ENCODE measurements at regions not wholly inside any gene's neighbourhood (a gene's known extent, or its start where the extent isn't known, plus 50 kb on each side); places are given as distances from the start of the nearest gene placed in this dataset.

GRCh38 chr5:122565331-122565730, 209.5 kb upstream of the SNX2 start:
- no peaks in the 10 kb centered on the region for H3K27me3 Mint-ChIP-seq
- no peak for DNase-seq
- ChIA-PET CTCF (no interaction called here), POLR2A (no interaction called here)
- H3K9me3 Mint-ChIP-seq = no peaks in the 10 kb centered on the region
- H3K4me1 Mint-ChIP-seq = no peaks in the 10 kb centered on the region
- H3K36me3 Mint-ChIP-seq (ENCODE audit: low read depth) = no peaks in the 10 kb centered on the region
- H3K4me3 Mint-ChIP-seq = no peak overlapping the region
- no peak overlapping the region for H3K27ac Mint-ChIP-seq

GRCh38 chr5:122576256-122577016, 198.4 kb upstream of the SNX2 start:
- Mint-ChIP-seq H3K4me3 (no peak overlapping the region), H3K36me3 (ENCODE audit: low read depth) (no peaks in the 10 kb centered on the region), H3K9me3 (no peaks in the 10 kb centered on the region), H3K27ac (no peak overlapping the region), H3K4me1 (no peaks in the 10 kb centered on the region), H3K27me3 (no peaks in the 10 kb centered on the region)
- CTCF ChIA-PET = no interaction called here
- POLR2A ChIA-PET = no interaction called here
- no peak for DNase-seq

- no peaks in the 10 kb centered on the region for H3K9me3 Mint-ChIP-seq
- H3K4me3 Mint-ChIP-seq = no peak overlapping the region
- H3K4me1 Mint-ChIP-seq = no peaks in the 10 kb centered on the region
- POLR2A ChIA-PET = no interaction called here
- H3K36me3 Mint-ChIP-seq (ENCODE audit: low read depth) = no peaks in the 10 kb centered on the region
- H3K27me3 Mint-ChIP-seq = no peaks in the 10 kb centered on the region
- no peak overlapping the region for H3K27ac Mint-ChIP-seq
- CTCF ChIA-PET = no interaction called here
- DNase-seq = no peak
Measured at GRCh38 chr5:122581629-122582028, 193.3 kb upstream of the SNX2 start.

- POLR2A ChIA-PET = no interaction called here
- H3K27ac Mint-ChIP-seq = no peak overlapping the region
- CTCF ChIA-PET = no interaction called here
- no peak overlapping the region for H3K4me3 Mint-ChIP-seq
- H3K9me3 Mint-ChIP-seq = no peaks in the 10 kb centered on the region
- no peaks in the 10 kb centered on the region for H3K4me1 Mint-ChIP-seq
- no peaks in the 10 kb centered on the region for H3K27me3 Mint-ChIP-seq
- no peak for DNase-seq
- H3K36me3 Mint-ChIP-seq (ENCODE audit: low read depth) = no peaks in the 10 kb centered on the region
Measured at GRCh38 chr5:122584411-122585300, 190.2 kb upstream of the SNX2 start.

- ChIA-PET POLR2A (no interaction called here), CTCF (no interaction called here)
- DNase-seq = no peak
- Mint-ChIP-seq H3K36me3 (ENCODE audit: low read depth) (no peaks in the 10 kb centered on the region), H3K27ac (no peak overlapping the region), H3K4me1 (no peaks in the 10 kb centered on the region), H3K9me3 (no peaks in the 10 kb centered on the region), H3K4me3 (no peak overlapping the region), H3K27me3 (no peaks in the 10 kb centered on the region)
Measured at GRCh38 chr5:122585371-122585770, 189.5 kb upstream of the SNX2 start.

GRCh38 chr5:122586351-122586750, 188.5 kb upstream of the SNX2 start:
- no peaks in the 10 kb centered on the region for H3K27me3 Mint-ChIP-seq
- no peak overlapping the region for H3K27ac Mint-ChIP-seq
- no peak overlapping the region for H3K4me3 Mint-ChIP-seq
- no peaks in the 10 kb centered on the region for H3K36me3 Mint-ChIP-seq (ENCODE audit: low read depth)
- H3K4me1 Mint-ChIP-seq = no peaks in the 10 kb centered on the region
- H3K9me3 Mint-ChIP-seq = no peaks in the 10 kb centered on the region
- ChIA-PET POLR2A (no interaction called here), CTCF (no interaction called here)
- DNase-seq = no peak

- H3K4me3 Mint-ChIP-seq = no peak overlapping the region
- CTCF ChIA-PET = no interaction called here
- H3K27me3 Mint-ChIP-seq = peaks cover 2% of the 10 kb centered on the region
- H3K9me3 Mint-ChIP-seq = no peaks in the 10 kb centered on the region
- H3K36me3 Mint-ChIP-seq (ENCODE audit: low read depth) = no peaks in the 10 kb centered on the region
- no peaks in the 10 kb centered on the region for H3K4me1 Mint-ChIP-seq
- POLR2A ChIA-PET = no interaction called here
- DNase-seq = no peak
- no peak overlapping the region for H3K27ac Mint-ChIP-seq
Measured at GRCh38 chr5:122591828-122592227, 183.1 kb upstream of the SNX2 start.

- Mint-ChIP-seq H3K36me3 (ENCODE audit: low read depth) (no peaks in the 10 kb centered on the region), H3K4me1 (no peaks in the 10 kb centered on the region), H3K9me3 (no peaks in the 10 kb centered on the region), H3K27me3 (no peaks in the 10 kb centered on the region), H3K4me3 (no peak overlapping the region), H3K27ac (no peak overlapping the region)
- no peak for DNase-seq
- POLR2A ChIA-PET = no interaction called here
- CTCF ChIA-PET = no interaction called here
Measured at GRCh38 chr5:122599000-122599399, 175.9 kb upstream of the SNX2 start.

GRCh38 chr5:122600924-122601323, 174.0 kb upstream of the SNX2 start:
- Mint-ChIP-seq H3K27me3 (no peaks in the 10 kb centered on the region), H3K27ac (no peak overlapping the region), H3K4me3 (no peak overlapping the region), H3K36me3 (ENCODE audit: low read depth) (no peaks in the 10 kb centered on the region), H3K4me1 (no peaks in the 10 kb centered on the region), H3K9me3 (no peaks in the 10 kb centered on the region)
- DNase-seq = no peak
- ChIA-PET CTCF (no interaction called here), POLR2A (no interaction called here)

GRCh38 chr5:122602700-122603099, 172.2 kb upstream of the SNX2 start:
- CTCF ChIA-PET = no interaction called here

GRCh38 chr5:122605236-122605635, 169.6 kb upstream of the SNX2 start:
- ChIA-PET POLR2A (no interaction called here), CTCF (no interaction called here)
- no peaks in the 10 kb centered on the region for H3K36me3 Mint-ChIP-seq (ENCODE audit: low read depth)
- no peak for DNase-seq
- no peak overlapping the region for H3K4me3 Mint-ChIP-seq
- H3K27ac Mint-ChIP-seq = no peak overlapping the region
- no peaks in the 10 kb centered on the region for H3K4me1 Mint-ChIP-seq
- H3K27me3 Mint-ChIP-seq = no peaks in the 10 kb centered on the region
- no peaks in the 10 kb centered on the region for H3K9me3 Mint-ChIP-seq

More at GRCh38 chr5:122602700-122603099, 172.2 kb upstream of the SNX2 start:
- POLR2A ChIA-PET = no interaction called here
- H3K4me3 Mint-ChIP-seq = no peak overlapping the region
- no peak for DNase-seq
- no peak overlapping the region for H3K27ac Mint-ChIP-seq
- H3K27me3 Mint-ChIP-seq = no peaks in the 10 kb centered on the region
- no peaks in the 10 kb centered on the region for H3K36me3 Mint-ChIP-seq (ENCODE audit: low read depth)
- no peaks in the 10 kb centered on the region for H3K9me3 Mint-ChIP-seq
- H3K4me1 Mint-ChIP-seq = no peaks in the 10 kb centered on the region

- no peak for DNase-seq
- H3K27ac Mint-ChIP-seq = no peak overlapping the region
- POLR2A ChIA-PET = no interaction called here
- H3K27me3 Mint-ChIP-seq = no peaks in the 10 kb centered on the region
- H3K36me3 Mint-ChIP-seq (ENCODE audit: low read depth) = no peaks in the 10 kb centered on the region
- no peak overlapping the region for H3K4me3 Mint-ChIP-seq
- CTCF ChIA-PET = no interaction called here
- H3K4me1 Mint-ChIP-seq = no peaks in the 10 kb centered on the region
- H3K9me3 Mint-ChIP-seq = no peaks in the 10 kb centered on the region
Measured at GRCh38 chr5:122607818-122608217, 167.1 kb upstream of the SNX2 start.

- Mint-ChIP-seq H3K4me1 (no peaks in the 10 kb centered on the region), H3K27ac (no peak overlapping the region), H3K36me3 (ENCODE audit: low read depth) (no peaks in the 10 kb centered on the region), H3K27me3 (no peaks in the 10 kb centered on the region), H3K9me3 (no peaks in the 10 kb centered on the region), H3K4me3 (no peak overlapping the region)
- ChIA-PET POLR2A (no interaction called here), CTCF (no interaction called here)
- DNase-seq = no peak
Measured at GRCh38 chr5:122608222-122608621, 166.7 kb upstream of the SNX2 start.

- H3K27me3 Mint-ChIP-seq = no peaks in the 10 kb centered on the region
- no peak for DNase-seq
- H3K27ac Mint-ChIP-seq = no peak overlapping the region
- no peaks in the 10 kb centered on the region for H3K9me3 Mint-ChIP-seq
- POLR2A ChIA-PET = no interaction called here
- no peak overlapping the region for H3K4me3 Mint-ChIP-seq
- H3K4me1 Mint-ChIP-seq = no peaks in the 10 kb centered on the region
- CTCF ChIA-PET = no interaction called here
- no peaks in the 10 kb centered on the region for H3K36me3 Mint-ChIP-seq (ENCODE audit: low read depth)
Measured at GRCh38 chr5:122611406-122611805, 163.5 kb upstream of the SNX2 start.
